Hepatocyte (in vitro differentiated cells): ENCODE measurements at regions not wholly inside any gene's neighbourhood (a gene's known extent, or its start where the extent isn't known, plus 50 kb on each side); places are given as distances from the start of the nearest gene placed in this dataset.

ENCODE experiments used
- EZH2 ChIP-seq: fragments of 200-600 bp; sonication (generic); IDR thresholded peaks from 2 replicates; pipeline ENCODE4 v1.6.1; 2016; ENCODE audit warnings: antibody characterized with exemption, mild to moderate bottlenecking, borderline replicate concordance
- EZH2phosphoT487 ChIP-seq: fragments of 200-600 bp; sonication (generic); IDR thresholded peaks from one replicate; pipeline ENCODE4 v1.6.1; 2018; ENCODE audit warnings: antibody characterized with exemption, mild to moderate bottlenecking, low read depth, moderate library complexity; ENCODE audit not compliant: unreplicated experiment, severe bottlenecking
- TF ChIP-seq, protein P1 (sequence below): fragments of 200-600 bp; sonication (generic); IDR thresholded peaks from 2 replicates; pipeline ENCODE4 v1.5.1; 2016; ENCODE audit warnings: antibody characterized with exemption, mild to moderate bottlenecking; ENCODE audit not compliant: poor library complexity

DNA sequence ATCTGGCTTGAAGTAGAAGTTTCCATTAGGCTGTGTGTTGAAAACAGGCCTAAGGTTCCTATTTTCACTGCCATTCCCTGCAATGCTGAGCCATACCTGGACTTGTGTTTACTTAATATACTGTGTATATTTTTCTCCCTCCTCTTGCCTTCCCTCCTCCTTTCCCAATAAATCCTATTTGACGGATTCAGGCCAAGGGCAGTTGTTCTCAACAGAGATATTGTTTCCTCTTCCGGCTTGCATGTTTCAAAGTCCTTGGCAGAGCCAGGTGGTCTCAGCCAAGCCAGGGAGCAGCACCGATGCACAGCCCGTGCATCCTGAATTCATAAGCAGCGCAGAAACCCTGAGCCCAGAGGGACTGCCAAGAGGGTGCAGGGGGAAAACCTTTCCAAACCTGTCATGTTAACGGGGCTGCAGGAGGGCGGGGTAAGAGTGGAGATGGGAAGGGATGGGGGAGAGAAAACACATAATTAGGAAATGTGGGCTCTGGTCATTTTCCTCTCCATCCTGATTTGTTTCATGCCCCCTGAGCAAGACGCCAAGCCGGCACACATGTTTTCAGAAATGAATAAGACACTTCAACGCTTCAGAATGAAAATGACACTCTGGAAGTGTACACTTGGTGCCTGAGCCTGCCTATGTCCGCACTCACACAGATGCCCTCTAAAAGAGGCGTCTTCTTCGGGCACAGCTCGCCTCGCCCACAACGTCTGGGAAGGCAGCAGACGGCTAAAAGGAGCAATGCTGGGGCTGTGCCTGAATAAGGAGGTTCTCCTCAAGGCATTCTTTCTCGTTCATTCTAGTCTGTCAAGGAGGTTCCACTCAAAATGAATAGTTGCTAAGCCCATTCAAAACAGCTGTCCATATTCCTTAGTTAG, 149.3 kb upstream of the UBL3 start:
- TF ChIP-seq, protein P1, sequence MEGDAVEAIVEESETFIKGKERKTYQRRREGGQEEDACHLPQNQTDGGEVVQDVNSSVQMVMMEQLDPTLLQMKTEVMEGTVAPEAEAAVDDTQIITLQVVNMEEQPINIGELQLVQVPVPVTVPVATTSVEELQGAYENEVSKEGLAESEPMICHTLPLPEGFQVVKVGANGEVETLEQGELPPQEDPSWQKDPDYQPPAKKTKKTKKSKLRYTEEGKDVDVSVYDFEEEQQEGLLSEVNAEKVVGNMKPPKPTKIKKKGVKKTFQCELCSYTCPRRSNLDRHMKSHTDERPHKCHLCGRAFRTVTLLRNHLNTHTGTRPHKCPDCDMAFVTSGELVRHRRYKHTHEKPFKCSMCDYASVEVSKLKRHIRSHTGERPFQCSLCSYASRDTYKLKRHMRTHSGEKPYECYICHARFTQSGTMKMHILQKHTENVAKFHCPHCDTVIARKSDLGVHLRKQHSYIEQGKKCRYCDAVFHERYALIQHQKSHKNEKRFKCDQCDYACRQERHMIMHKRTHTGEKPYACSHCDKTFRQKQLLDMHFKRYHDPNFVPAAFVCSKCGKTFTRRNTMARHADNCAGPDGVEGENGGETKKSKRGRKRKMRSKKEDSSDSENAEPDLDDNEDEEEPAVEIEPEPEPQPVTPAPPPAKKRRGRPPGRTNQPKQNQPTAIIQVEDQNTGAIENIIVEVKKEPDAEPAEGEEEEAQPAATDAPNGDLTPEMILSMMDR: no peak
- TF ChIP-seq EZH2: no peak
- no peak for TF ChIP-seq EZH2phosphoT487
